IPS-NIHi11 (cell line): ENCODE measurements at regions not wholly inside any gene's neighbourhood (a gene's known extent, or its start where the extent isn't known, plus 50 kb on each side); places are given as distances from the start of the nearest gene placed in this dataset.
"Not testable (repeated sequence)": the region's sequence is repeated elsewhere in the genome, so short reads cannot be mapped to it uniquely, and the experiment has no call there.

Experiments used
- DNase-seq: peaks from one replicate; pipeline ENCODE4 v3.0.0; 2012; ENCODE audit warnings: mixed read lengths, low spot score

- DNase-seq, result no peak
Measured at GRCh38 chr12:47373554-47374150, 293.9 kb upstream of the AMIGO2 start.

- DNase-seq, result no peak
Measured at GRCh38 chr12:47370421-47370820, 290.7 kb upstream of the AMIGO2 start.

- no peak for DNase-seq
Measured at GRCh38 chr12:47369085-47369484, 289.3 kb upstream of the AMIGO2 start.

- DNase-seq, result no peak
Measured at GRCh38 chr12:47367912-47368537, 288.3 kb upstream of the AMIGO2 start.

GRCh38 chr12:47366579-47366978 is 286.8 kb upstream of the AMIGO2 start:
- no peak for DNase-seq

GRCh38 chr12:47366157-47366556 is 286.4 kb upstream of the AMIGO2 start:
- no peak for DNase-seq

GRCh38 chr12:47365443-47366076 is 285.8 kb upstream of the AMIGO2 start:
- not testable (repeated sequence) for DNase-seq

GRCh38 chr12:47364261-47364660 is 284.5 kb upstream of the AMIGO2 start:
- no peak for DNase-seq

GRCh38 chr12:47362126-47362705 is 282.5 kb upstream of the AMIGO2 start:
- no peak for DNase-seq

GRCh38 chr12:47361389-47362021 is 281.7 kb upstream of the AMIGO2 start:
- no peak for DNase-seq

- DNase-seq, result no peak
Measured at GRCh38 chr12:47360771-47361388, 281.1 kb upstream of the AMIGO2 start.

- no peak for DNase-seq
Measured at GRCh38 chr12:47360093-47360480, 280.3 kb upstream of the AMIGO2 start.

GRCh38 chr12:47359310-47360092 is 279.7 kb upstream of the AMIGO2 start:
- DNase-seq, result no peak

GRCh38 chr12:47357006-47357405 is 277.2 kb upstream of the AMIGO2 start:
- not testable (repeated sequence) for DNase-seq

GRCh38 chr12:47356129-47356700 is 276.5 kb upstream of the AMIGO2 start:
- no peak for DNase-seq

GRCh38 chr12:47353508-47353907 is 273.7 kb upstream of the AMIGO2 start:
- DNase-seq, result no peak

- DNase-seq, result no peak
Measured at GRCh38 chr12:47352067-47352466, 272.3 kb upstream of the AMIGO2 start.

GRCh38 chr12:47351526-47351925 is 271.8 kb upstream of the AMIGO2 start:
- DNase-seq, result no peak

GRCh38 chr12:47350062-47350408 is 270.3 kb upstream of the AMIGO2 start:
- no peak for DNase-seq

GRCh38 chr12:47349137-47350061 is 269.6 kb upstream of the AMIGO2 start:
- no peak for DNase-seq
